ENCODE measurements at regions not wholly inside any gene's neighbourhood (a gene's known extent, or its start where the extent isn't known, plus 50 kb on each side); places are given as distances from the start of the nearest gene placed in this dataset.

DNA sequence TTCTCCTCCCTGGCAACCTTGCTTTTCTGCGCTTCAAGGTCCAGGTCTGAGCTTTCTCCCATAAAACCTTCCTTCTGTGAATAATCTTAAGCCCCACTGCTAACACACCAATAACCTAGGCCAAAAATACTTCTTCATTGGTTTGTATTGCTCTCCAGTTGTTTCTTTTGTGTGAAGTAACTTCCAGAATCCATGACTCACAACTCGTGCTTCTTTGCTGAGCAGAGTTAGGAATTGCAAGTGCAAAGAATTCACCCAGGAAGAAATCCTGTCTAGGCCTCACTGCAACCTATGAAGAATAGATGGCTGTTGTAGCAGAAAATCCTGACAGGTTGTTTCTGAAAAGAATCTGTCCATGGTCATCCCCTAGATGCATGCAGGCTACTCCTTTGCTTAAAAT is 295.7 kb downstream of the MED10 start:
- H3K9me3 ChIP-seq, result no peaks in the 10 kb centered on the region
- no peak for DNase-seq (ENCODE audit: low spot score in 2 of 2)
- TF ChIP-seq, protein P1, sequence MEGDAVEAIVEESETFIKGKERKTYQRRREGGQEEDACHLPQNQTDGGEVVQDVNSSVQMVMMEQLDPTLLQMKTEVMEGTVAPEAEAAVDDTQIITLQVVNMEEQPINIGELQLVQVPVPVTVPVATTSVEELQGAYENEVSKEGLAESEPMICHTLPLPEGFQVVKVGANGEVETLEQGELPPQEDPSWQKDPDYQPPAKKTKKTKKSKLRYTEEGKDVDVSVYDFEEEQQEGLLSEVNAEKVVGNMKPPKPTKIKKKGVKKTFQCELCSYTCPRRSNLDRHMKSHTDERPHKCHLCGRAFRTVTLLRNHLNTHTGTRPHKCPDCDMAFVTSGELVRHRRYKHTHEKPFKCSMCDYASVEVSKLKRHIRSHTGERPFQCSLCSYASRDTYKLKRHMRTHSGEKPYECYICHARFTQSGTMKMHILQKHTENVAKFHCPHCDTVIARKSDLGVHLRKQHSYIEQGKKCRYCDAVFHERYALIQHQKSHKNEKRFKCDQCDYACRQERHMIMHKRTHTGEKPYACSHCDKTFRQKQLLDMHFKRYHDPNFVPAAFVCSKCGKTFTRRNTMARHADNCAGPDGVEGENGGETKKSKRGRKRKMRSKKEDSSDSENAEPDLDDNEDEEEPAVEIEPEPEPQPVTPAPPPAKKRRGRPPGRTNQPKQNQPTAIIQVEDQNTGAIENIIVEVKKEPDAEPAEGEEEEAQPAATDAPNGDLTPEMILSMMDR (IDR thresholded peaks at IDR 0.05), result no peak
- TF ChIP-seq POLR2A (IDR thresholded peaks at IDR 0.05) (no peak), POLR2AphosphoS5 (IDR thresholded peaks at IDR 0.05) (no peak)
- no peaks in the 10 kb centered on the region for H3K36me3 ChIP-seq
- no peaks in the 10 kb centered on the region for H3K27me3 ChIP-seq
- no peak overlapping the region for H3K27ac ChIP-seq
- intact Hi-C loops (cut with DNase I; ENCODE audit: low total_unique reads), result no loop called here
- H3K4me3 ChIP-seq, result no peak overlapping the region
- H3K4me1 ChIP-seq, result no peaks in the 10 kb centered on the region

DNA sequence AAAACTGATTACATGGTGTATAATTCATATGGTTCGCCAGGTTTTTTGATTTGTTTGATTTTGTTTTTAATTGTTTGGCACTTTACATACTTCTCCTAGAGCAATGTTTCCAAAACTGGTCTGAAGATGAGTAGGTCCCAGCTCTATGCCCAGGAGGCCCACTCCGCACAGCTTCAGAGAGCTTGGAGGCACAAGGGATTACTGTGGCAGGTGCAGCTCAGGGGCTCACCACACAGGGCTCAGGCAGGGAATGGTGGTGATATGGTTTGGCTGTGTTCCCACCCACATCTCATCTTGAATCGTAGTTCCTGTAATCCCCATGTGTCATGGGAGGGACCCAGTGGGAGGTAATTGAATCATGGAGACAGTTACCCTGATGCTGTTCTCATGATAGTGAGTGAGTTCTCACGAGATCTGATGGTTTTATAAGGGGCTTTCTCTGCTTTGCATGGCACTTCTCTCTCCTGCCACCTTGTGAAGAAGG is 296.6 kb downstream of the MED10 start:
- no peaks in the 10 kb centered on the region for H3K27me3 ChIP-seq
- H3K36me3 ChIP-seq, result no peaks in the 10 kb centered on the region
- no peak for DNase-seq (ENCODE audit: low spot score in 2 of 2)
- no peaks in the 10 kb centered on the region for H3K4me1 ChIP-seq
- intact Hi-C loops (cut with DNase I; ENCODE audit: low total_unique reads), result no loop called here
- TF ChIP-seq POLR2AphosphoS5 (IDR thresholded peaks at IDR 0.05) (no peak), POLR2A (IDR thresholded peaks at IDR 0.05) (no peak)
- TF ChIP-seq, protein P1 (IDR thresholded peaks at IDR 0.05), result no peak
- H3K9me3 ChIP-seq, result no peaks in the 10 kb centered on the region
- no peak overlapping the region for H3K4me3 ChIP-seq
- H3K27ac ChIP-seq, result no peak overlapping the region

DNA sequence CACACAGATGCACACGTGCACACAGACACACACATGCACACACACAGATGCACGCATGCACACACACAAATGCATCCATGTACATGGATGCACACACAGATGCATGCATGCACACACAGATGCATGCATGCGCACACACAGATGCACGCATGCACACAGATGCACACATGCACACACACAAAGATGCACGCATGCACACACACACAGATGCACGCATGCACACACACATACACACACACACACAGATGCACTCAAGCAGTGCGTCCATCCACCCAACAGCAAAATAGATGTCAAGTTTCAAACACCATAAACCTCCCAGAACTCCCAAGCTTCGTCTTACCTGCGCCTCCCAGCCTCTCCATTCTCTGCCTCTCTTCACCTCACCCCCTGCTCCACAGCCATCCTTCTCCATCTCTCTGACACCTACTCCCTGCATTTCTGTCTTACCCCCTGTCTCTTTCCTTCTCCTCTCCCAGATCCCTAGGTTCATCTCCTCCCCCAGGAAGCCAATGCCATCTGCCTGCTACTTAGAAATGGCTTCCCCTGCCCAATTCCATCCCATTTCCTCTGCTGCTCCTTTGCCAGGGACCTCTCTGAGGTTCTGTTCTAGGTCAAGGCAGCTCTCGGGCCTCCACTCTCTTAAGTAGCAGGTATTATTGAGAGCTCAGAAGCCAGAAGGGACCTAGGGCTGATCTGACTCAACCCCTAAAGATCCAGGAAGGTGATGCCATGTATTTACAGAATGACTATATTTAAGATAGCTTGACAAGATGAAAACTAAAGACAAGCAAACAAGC is 297.2 kb downstream of the MED10 start:
- Histone ChIP-seq H3K36me3 (no peaks in the 10 kb centered on the region), H3K9me3 (no peaks in the 10 kb centered on the region), H3K4me1 (no peaks in the 10 kb centered on the region), H3K4me3 (no peak overlapping the region), H3K27ac (no peak overlapping the region), H3K27me3 (no peaks in the 10 kb centered on the region)
- TF ChIP-seq, protein P1 (IDR thresholded peaks at IDR 0.05), result no peak
- TF ChIP-seq POLR2A (IDR thresholded peaks at IDR 0.05) (no peak), POLR2AphosphoS5 (IDR thresholded peaks at IDR 0.05) (no peak)
- intact Hi-C loops (cut with DNase I; ENCODE audit: low total_unique reads), result no loop called here
- DNase-seq (ENCODE audit: low spot score in 2 of 2), result no peak

DNA sequence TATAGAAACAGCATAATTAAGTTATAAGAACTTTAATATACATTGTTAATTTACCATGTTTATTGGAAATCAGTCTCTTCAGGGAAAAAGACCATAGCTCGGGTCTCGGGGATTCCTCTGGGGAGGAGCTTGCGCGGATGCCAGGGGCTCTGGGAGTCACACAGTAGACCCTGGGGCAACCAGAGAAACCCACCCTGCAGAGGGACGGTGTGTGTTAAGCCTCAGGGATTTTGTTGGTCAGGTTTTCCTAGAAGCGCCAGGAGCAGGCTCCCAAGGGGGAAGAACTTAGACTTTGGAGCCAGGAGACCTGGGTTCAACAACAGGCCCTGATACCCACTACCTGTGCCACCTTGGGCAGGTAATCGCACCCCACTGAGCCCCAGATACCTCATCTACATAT is 297.9 kb downstream of the MED10 start:
- Histone ChIP-seq H3K27ac (no peak overlapping the region), H3K9me3 (no peaks in the 10 kb centered on the region), H3K27me3 (no peaks in the 10 kb centered on the region), H3K36me3 (no peaks in the 10 kb centered on the region), H3K4me3 (no peak overlapping the region), H3K4me1 (no peaks in the 10 kb centered on the region)
- intact Hi-C loops (cut with DNase I; ENCODE audit: low total_unique reads), result no loop called here
- TF ChIP-seq, protein P1 (IDR thresholded peaks at IDR 0.05), result no peak
- TF ChIP-seq POLR2A (IDR thresholded peaks at IDR 0.05), result no peak
- TF ChIP-seq POLR2AphosphoS5 (IDR thresholded peaks at IDR 0.05), result no peak
- DNase-seq (ENCODE audit: low spot score in 2 of 2), result no peak

DNA sequence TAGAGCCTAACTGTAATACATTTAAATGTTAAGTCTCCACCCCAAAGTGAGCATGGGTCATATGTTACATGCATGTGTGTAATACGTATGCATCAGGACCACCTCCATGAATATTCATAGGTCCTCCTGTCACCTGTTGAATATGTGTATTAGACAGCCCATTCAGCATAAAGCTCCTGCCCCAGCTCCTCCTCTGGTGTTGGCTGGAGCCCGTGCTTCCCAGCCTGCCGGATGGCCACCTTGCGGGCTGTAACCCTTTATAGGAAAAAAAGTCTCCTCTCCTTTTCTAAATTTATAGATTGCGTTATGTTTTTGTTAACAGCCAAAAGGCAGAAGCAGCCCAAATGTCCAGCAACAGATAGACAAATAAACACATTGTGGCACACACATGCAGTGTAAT is 299.5 kb downstream of the MED10 start:
- Histone ChIP-seq H3K27ac (no peak overlapping the region), H3K9me3 (no peaks in the 10 kb centered on the region), H3K36me3 (no peaks in the 10 kb centered on the region), H3K27me3 (no peaks in the 10 kb centered on the region), H3K4me3 (no peak overlapping the region), H3K4me1 (no peaks in the 10 kb centered on the region)
- TF ChIP-seq, protein P1 (IDR thresholded peaks at IDR 0.05), result no peak
- TF ChIP-seq POLR2AphosphoS5 (IDR thresholded peaks at IDR 0.05) (no peak), POLR2A (IDR thresholded peaks at IDR 0.05) (no peak)
- intact Hi-C loops (cut with DNase I; ENCODE audit: low total_unique reads), result no loop called here
- DNase-seq (ENCODE audit: low spot score in 2 of 2), result no peak

All from breast epithelium (tissue), 4 donors.